Heart right ventricle (tissue), 16 donors: ENCODE measurements at regions not wholly inside any gene's neighbourhood (a gene's known extent, or its start where the extent isn't known, plus 50 kb on each side); places are given as distances from the start of the nearest gene placed in this dataset.

Source experiments
- ATAC-seq, 8 donors: fragments of 200-7000 bp; cut with Tn5 transposase; one replicate each; pipeline ENCODE4 v1.9.1; 2020; ENCODE audit warnings: mild to moderate bottlenecking in 8 of 8, moderate library complexity in 8 of 8, moderate number of reproducible peaks in 1 of 8
- DNase-seq, 2 donors: peaks; one replicate each; pipeline ENCODE4 v3.0.0-alpha.2; 2020
- H3K27ac ChIP-seq, 10 donors: fragments of 200-600 bp; sonication (generic) in 2 of 10; one replicate each; pipeline versions ENCODE4 v1.5.0 to v1.8.0; 2020 to 2022; ENCODE audit warnings: mild to moderate bottlenecking in 3 of 10
- H3K27me3 ChIP-seq, 7 donors: fragments of 200-600 bp; one replicate each; pipeline ENCODE4 v1.8.0; 2021 to 2022; ENCODE audit warnings: mild to moderate bottlenecking in 2 of 7
- H3K36me3 ChIP-seq, 9 donors: fragments of 200-600 bp; sonication (generic) in 1 of 9; one replicate each; pipeline versions ENCODE4 v1.5.0 to v1.8.0; 2020 to 2022; ENCODE audit warnings: mild to moderate bottlenecking in 2 of 9
- H3K4me1 ChIP-seq, 9 donors: fragments of 200-600 bp; sonication (generic) in 1 of 9; one replicate each; pipeline versions ENCODE4 v1.5.0 to v1.8.0; 2020 to 2022; ENCODE audit warnings: mild to moderate bottlenecking in 4 of 9
- H3K4me3 ChIP-seq, 10 donors: fragments of 200-600 bp; sonication (generic) in 2 of 10; one replicate each; pipeline versions ENCODE4 v1.5.0 to v1.8.0; 2020 to 2022; ENCODE audit warnings: mild to moderate bottlenecking in 7 of 10, moderate library complexity in 2 of 10
- H3K9me3 ChIP-seq, 11 donors: fragments of 200-600 bp in 10 of 11; sonication (generic) in 2 of 11; one replicate each; pipeline versions ENCODE4 v1.5.0 to v1.8.0; 2013 to 2022; ENCODE audit warnings: mild to moderate bottlenecking in 2 of 11, control low read depth in 1 of 11, moderate library complexity in 1 of 11
- CTCF ChIP-seq, 9 donors: fragments of 200-600 bp; sonication (generic) in 2 of 9; IDR thresholded peaks; one replicate each; pipeline versions ENCODE4 v1.5.0 to v1.8.0; 2021 to 2022; ENCODE audit warnings: antibody characterized with exemption in 9 of 9, mild to moderate bottlenecking in 5 of 9, moderate library complexity in 1 of 9
- WGBS, 2 donors: extraction: QIAGEN DNeasy Blood & Tissue Kit; methylation state at CpG; one replicate each; pipeline ENCODE4 v1.1.7; 2013; ENCODE audit warnings: inconsistent platforms in 1 of 2; 5-methylcytosine and 5-hydroxymethylcytosine counted together
- intact Hi-C, 10 donors: fragments of 100-400 bp; cut with DNase I; formaldehyde crosslinking; loops; one replicate each; pipeline versions ENCODE4 v1.11.1 to v1.14.2; 2022
- donor health status: Arrhythmogenic right ventricular cardiomyopathy.
- donor health status: ischemic (EF 13 %, LVEDD 7.1; RV severe dilation, severe dysfunction).
- donor health status: healthy with polysubstance abuse.
- donor health status: DM: no; HTN: yes; CAD: no.
- donor health status: DM: no; HTN: no; CAD: no.
- donor health status: ischemic (EF 25% LVEDD 6.9; RV normal size, moderate dysfunction).
- donor health status: ischemic (EF 25% LVEDD 5.7; RV mildly dilated, moderate dysfunction).
- donor health status: healthy.
- donor health status: DM: yes; HTN: yes; CAD: no.
- donor health status: Ischemic cardiomyopathy.
- donor health status: ischemic (EF 35%, LVEDD 5.7; RV mildly dilated, moderate dysfunction).
- donor health status: nonischemic (EF 11% LVEDD 7.7; RV severe dilation, severe dysfunction).
- donor health status: DM: yes; HTN: yes; CAD: no.
- donor health status: PGD.
- donor health status: ischemic (EF 29% LVEDD 5.4; RV normal size, mild dysfunction).
- donor health status: nonischemic (EF 23%, LVEDD 6.1; RV moderate dilation, normal function).

- intact Hi-C loops, result no loop called here
- 63 to 88% methylated on average over 2 of the region's 2 CpGs for WGBS, 2 donors
- H3K27me3 ChIP-seq, result no peaks in the 10 kb centered on the region
- peaks cover 0 to 5% (median 0%) of the 10 kb centered on the region in 9 donors for H3K4me1 ChIP-seq
- no peaks in the 10 kb centered on the region for H3K36me3 ChIP-seq
- no peak for DNase-seq
- H3K9me3 ChIP-seq, result peaks cover 0 to 7% (median 0%) of the 10 kb centered on the region in 11 donors
- no peak for TF ChIP-seq CTCF (IDR thresholded peaks at IDR 0.05)
- ATAC-seq, result no peak
- no peak overlapping the region for H3K4me3 ChIP-seq
- no peak overlapping the region for H3K27ac ChIP-seq
Measured at GRCh38 chr4:14091966-14092365, 464.4 kb upstream of the BOD1L1 start.

- H3K4me1 ChIP-seq, result no peaks in the 10 kb centered on the region
- no peak for TF ChIP-seq CTCF (IDR thresholded peaks at IDR 0.05)
- H3K9me3 ChIP-seq, result peaks cover 0 to 7% (median 0%) of the 10 kb centered on the region in 11 donors
- ATAC-seq, result no peak
- DNase-seq, result no peak
- WGBS, 2 donors, result 84 to 91% methylated on average over 3 of the region's 3 CpGs
- H3K36me3 ChIP-seq, result no peaks in the 10 kb centered on the region
- H3K27ac ChIP-seq, result no peak overlapping the region
- intact Hi-C loops, result no loop called here
- no peak overlapping the region for H3K4me3 ChIP-seq
- no peaks in the 10 kb centered on the region for H3K27me3 ChIP-seq
Measured at GRCh38 chr4:14092741-14093140, 465.2 kb upstream of the BOD1L1 start.

- no peak overlapping the region for H3K4me3 ChIP-seq
- WGBS, 2 donors, result 63% methylated on average over 1 of the region's 1 CpG
- DNase-seq, result no peak
- intact Hi-C loops, result no loop called here
- peaks cover 0 to 7% (median 0%) of the 10 kb centered on the region in 11 donors for H3K9me3 ChIP-seq
- TF ChIP-seq CTCF (IDR thresholded peaks at IDR 0.05), result no peak
- no peak for ATAC-seq
- H3K4me1 ChIP-seq, result no peaks in the 10 kb centered on the region
- H3K27me3 ChIP-seq, result no peaks in the 10 kb centered on the region
- no peaks in the 10 kb centered on the region for H3K36me3 ChIP-seq
- H3K27ac ChIP-seq, result no peak overlapping the region
Measured at GRCh38 chr4:14095831-14096230, 468.3 kb upstream of the BOD1L1 start.

- Histone ChIP-seq H3K27me3 (no peaks in the 10 kb centered on the region), H3K4me3 (no peak overlapping the region), H3K4me1 (no peaks in the 10 kb centered on the region), H3K27ac (no peak overlapping the region), H3K36me3 (no peaks in the 10 kb centered on the region), H3K9me3 (peaks cover 0 to 3% (median 0%) of the 10 kb centered on the region in 11 donors)
- 66 to 79% methylated on average over 4 of the region's 4 CpGs for WGBS, 2 donors
- intact Hi-C loops, result no loop called here
- no peak for ATAC-seq
- DNase-seq, result no peak
- no peak for TF ChIP-seq CTCF (IDR thresholded peaks at IDR 0.05)
Measured at GRCh38 chr4:14096396-14096965, 469.0 kb upstream of the BOD1L1 start.
